Panc1 (cell line): ENCODE measurements at regions not wholly inside any gene's neighbourhood (a gene's known extent, or its start where the extent isn't known, plus 50 kb on each side); places are given as distances from the start of the nearest gene placed in this dataset.

Experiments used
- CTCF ChIP-seq: fragments of 450-650 bp; IDR thresholded peaks from 2 replicates; pipeline ENCODE4 v1.5.1; 2017; ENCODE audit warnings: mild to moderate bottlenecking
- POLR2AphosphoS5 ChIP-seq: IDR thresholded peaks from 2 replicates; pipeline ENCODE4 v1.6.1; 2012; ENCODE audit warnings: mild to moderate bottlenecking, low read depth, low read length, moderate library complexity
- SIN3A ChIP-seq: IDR thresholded peaks from 2 replicates; pipeline ENCODE4 v1.6.1; 2012; ENCODE audit warnings: low read depth, mild to moderate bottlenecking, low read length, moderate library complexity, borderline replicate concordance; ENCODE audit not compliant: insufficient read depth

DNA sequence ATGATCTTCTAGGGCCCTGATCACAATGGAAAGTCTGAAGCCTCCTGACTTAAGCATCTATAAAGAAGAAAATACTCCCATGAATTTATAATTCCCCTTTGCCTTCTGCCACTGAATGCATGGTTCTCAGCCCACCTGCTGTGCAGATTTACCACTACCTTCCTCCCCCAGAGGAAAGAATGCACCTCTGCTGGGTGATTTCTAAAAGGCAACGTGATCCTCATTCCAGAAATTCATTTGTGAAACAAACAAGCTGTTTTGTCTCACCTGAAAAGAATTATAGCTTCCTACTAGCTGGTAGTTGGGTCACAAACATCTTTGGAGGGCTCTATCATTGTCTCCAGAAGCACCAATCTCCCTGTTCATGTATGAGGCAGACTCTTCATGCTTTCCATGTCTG lies 320.2 kb downstream of the CDC14C start:
- TF ChIP-seq CTCF (no peak), POLR2AphosphoS5 (no peak), SIN3A (no peak)
